Esophagus squamous epithelium (tissue), 4 donors: ENCODE measurements at regions not wholly inside any gene's neighbourhood (a gene's known extent, or its start where the extent isn't known, plus 50 kb on each side); places are given as distances from the start of the nearest gene placed in this dataset.

ENCODE experiments used
- CTCF ChIP-seq, 6 experiments: fragments of 450-650 bp in 4 of 6; fragments of 200-600 bp in 2 of 6; sonication (generic) in 2 of 6; IDR thresholded peaks; one replicate each; pipeline ENCODE4 v1.5.1; 2016 to 2019; ENCODE audit warnings: antibody characterized with exemption in 6 of 6, mild to moderate bottlenecking in 4 of 6, moderate library complexity in 4 of 6
- POLR2A ChIP-seq, 4 donors: fragments of 450-650 bp; IDR thresholded peaks; one replicate each; pipeline ENCODE4 v1.6.1; 2017; ENCODE audit warnings: antibody characterized with exemption in 4 of 4, mild to moderate bottlenecking in 4 of 4, moderate library complexity in 3 of 4

- TF ChIP-seq CTCF (IDR thresholded peaks at IDR 0.05) = no peak
- TF ChIP-seq POLR2A (IDR thresholded peaks at IDR 0.05) = no peak
Measured at GRCh38 chr5:3119435-3119834, 368.0 kb upstream of the IRX2 start.
